Stimulated activated CD4-positive, alpha-beta T cell treated with anti-CD3 and anti-CD28 coated beads, Interleukin-2, amount 100 ng/mL, for 48 hours (primary cell): ENCODE measurements at regions not wholly inside any gene's neighbourhood (a gene's known extent, or its start where the extent isn't known, plus 50 kb on each side); places are given as distances from the start of the nearest gene placed in this dataset.

Experiments
- DNase-seq, 2 donors: peaks; one replicate each; pipeline ENCODE4 v3.0.0-alpha.2; 2020

- no peak for DNase-seq
These were observed 450.8 kb upstream of the NAALADL2 start for GRCh38 chr3:174408310-174408709.

- no peak for DNase-seq
These were observed 449.9 kb upstream of the NAALADL2 start for GRCh38 chr3:174409086-174409743.

- DNase-seq = no peak
These were observed 445.8 kb upstream of the NAALADL2 start for GRCh38 chr3:174413062-174413912.

GRCh38 chr3:174414902-174415301 is 444.2 kb upstream of the NAALADL2 start:
- no peak for DNase-seq

- DNase-seq = no peak
These were observed 441.6 kb upstream of the NAALADL2 start for GRCh38 chr3:174417573-174417972.

- no peak for DNase-seq
These were observed 439.9 kb upstream of the NAALADL2 start for GRCh38 chr3:174419216-174419615.

GRCh38 chr3:174423936-174424335 is 435.2 kb upstream of the NAALADL2 start:
- no peak for DNase-seq

- no peak for DNase-seq
These were observed 434.5 kb upstream of the NAALADL2 start for GRCh38 chr3:174424656-174425055.

- no peak for DNase-seq
These were observed 433.7 kb upstream of the NAALADL2 start for GRCh38 chr3:174425422-174425821.

- DNase-seq = no peak
These were observed 428.1 kb upstream of the NAALADL2 start for GRCh38 chr3:174430986-174431385.

- DNase-seq = no peak
These were observed 427.4 kb upstream of the NAALADL2 start for GRCh38 chr3:174431717-174432116.

- no peak for DNase-seq
These were observed 422.8 kb upstream of the NAALADL2 start for GRCh38 chr3:174436367-174436766.

- DNase-seq = no peak
These were observed 420.5 kb upstream of the NAALADL2 start for GRCh38 chr3:174438501-174439145.

GRCh38 chr3:174439331-174440252 is 419.5 kb upstream of the NAALADL2 start:
- no peak for DNase-seq

GRCh38 chr3:174440253-174440701 is 418.9 kb upstream of the NAALADL2 start:
- DNase-seq = no peak

GRCh38 chr3:174440741-174441587 is 418.2 kb upstream of the NAALADL2 start:
- DNase-seq = peak; percentile 16 to 55

- DNase-seq = no peak
These were observed 417.4 kb upstream of the NAALADL2 start for GRCh38 chr3:174441588-174442301.

- DNase-seq = no peak
These were observed 416.8 kb upstream of the NAALADL2 start for GRCh38 chr3:174442302-174442682.

- no peak for DNase-seq
These were observed 414.7 kb upstream of the NAALADL2 start for GRCh38 chr3:174444391-174444790.

GRCh38 chr3:174457758-174458157 is 401.4 kb upstream of the NAALADL2 start:
- DNase-seq = no peak

- no peak for DNase-seq
These were observed 398.3 kb upstream of the NAALADL2 start for GRCh38 chr3:174460831-174461230.
